ENCODE measurements at regions not wholly inside any gene's neighbourhood (a gene's known extent, or its start where the extent isn't known, plus 50 kb on each side); places are given as distances from the start of the nearest gene placed in this dataset.
"Not testable (repeated sequence)": the region's sequence is repeated elsewhere in the genome, so short reads cannot be mapped to it uniquely, and the experiment has no call there.

DNA sequence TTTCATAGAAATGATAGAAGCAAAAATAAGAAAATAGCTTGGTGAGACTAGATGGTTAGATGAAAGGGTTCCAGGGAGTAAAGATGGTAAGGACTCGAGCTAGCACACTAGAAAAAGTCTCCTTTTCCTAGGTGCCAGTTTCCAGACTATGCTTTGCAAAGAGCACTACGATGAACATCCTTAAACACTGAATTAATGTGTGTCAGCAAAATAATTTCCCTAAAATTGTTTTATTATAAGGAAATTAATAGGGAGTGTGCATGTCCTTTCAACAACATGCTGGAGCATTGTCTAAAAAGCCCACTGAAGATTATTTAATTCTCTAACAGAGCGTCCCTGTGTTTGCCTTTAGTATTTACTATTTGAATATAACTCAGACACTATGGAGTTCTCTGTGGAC lies 107.4 kb upstream of the NDUFV2 start:
- TF ChIP-seq POLR2A (IDR thresholded peaks at IDR 0.05; ENCODE audit: low read depth, low read length) (no peak), POU2F2 (IDR thresholded peaks at IDR 0.05; ENCODE audit: low read depth, low read length) (no peak), POLR2AphosphoS5 (IDR thresholded peaks at IDR 0.05; ENCODE audit: low read depth, low read length) (no peak), TAF1 (IDR thresholded peaks at IDR 0.05; ENCODE audit: low read depth, low read length) (no peak), PAX5 (IDR thresholded peaks at IDR 0.05; ENCODE audit: insufficient read depth, low read length, severe bottlenecking) (no peak), SPI1 (IDR thresholded peaks at IDR 0.05; ENCODE audit: low read depth, low read length) (no peak)
- no peak for FAIRE-seq
- no peak for DNase-seq (ENCODE audit: insufficient read length, low spot score)

DNA sequence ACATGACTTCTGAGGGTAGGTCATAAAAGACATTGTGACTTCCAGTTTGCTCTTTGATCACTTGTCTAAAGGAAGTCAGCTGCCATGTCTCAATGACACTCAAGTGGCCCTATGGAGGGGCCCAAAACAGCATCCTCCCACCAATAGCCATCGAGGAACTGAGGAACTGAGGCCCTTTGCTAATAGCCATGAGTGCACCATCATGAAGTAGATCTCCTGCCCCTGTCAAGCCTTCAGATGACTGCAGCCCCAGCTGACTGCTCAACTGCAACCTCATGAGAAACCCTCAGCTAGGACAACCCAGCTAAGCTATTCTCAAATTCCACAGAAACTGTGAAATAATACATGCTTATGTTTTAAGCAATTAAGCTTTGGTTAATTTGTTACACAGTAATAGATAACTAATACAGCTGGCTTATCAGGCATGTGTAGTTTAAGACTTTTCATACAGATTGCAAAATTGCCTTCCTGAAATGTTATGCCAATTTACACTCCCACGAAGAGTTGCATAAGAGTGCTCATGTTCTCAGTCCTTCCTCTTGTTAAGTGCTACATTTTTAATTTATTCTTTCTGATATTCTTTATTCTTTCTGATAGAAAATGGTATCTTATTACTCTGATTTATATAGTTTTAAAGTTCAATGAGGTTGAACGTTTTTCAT lies 105.6 kb upstream of the NDUFV2 start:
- no peak for TF ChIP-seq POLR2AphosphoS5 (IDR thresholded peaks at IDR 0.05; ENCODE audit: low read depth, low read length)
- no peak for FAIRE-seq
- DNase-seq (ENCODE audit: insufficient read length, low spot score), result no peak

DNA sequence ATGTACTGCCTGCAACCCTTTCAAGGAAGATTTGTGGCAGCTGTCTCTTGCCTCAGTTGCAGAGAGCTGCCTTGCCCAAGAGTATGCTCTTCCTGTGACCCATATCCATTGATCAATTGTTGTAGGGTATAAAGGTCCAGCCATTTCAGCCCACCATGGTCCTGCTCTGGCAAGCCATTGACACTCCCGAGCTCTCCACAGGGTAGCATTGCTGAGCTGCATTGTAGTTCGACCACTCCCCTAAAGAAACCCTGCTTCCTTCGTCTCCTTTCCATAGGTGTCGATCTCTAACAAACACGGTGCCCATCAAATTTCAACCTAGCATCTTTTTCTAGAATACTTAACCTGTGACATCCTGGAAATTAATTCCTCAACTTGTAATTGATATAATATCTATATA lies 104.9 kb upstream of the NDUFV2 start:
- FAIRE-seq, result no peak
- TF ChIP-seq POLR2AphosphoS5 (IDR thresholded peaks at IDR 0.05; ENCODE audit: low read depth, low read length) (no peak), POU2F2 (IDR thresholded peaks at IDR 0.05; ENCODE audit: low read depth, low read length) (no peak), SPI1 (IDR thresholded peaks at IDR 0.05; ENCODE audit: low read depth, low read length) (no peak), POLR2A (IDR thresholded peaks at IDR 0.05; ENCODE audit: low read depth, low read length) (no peak), TAF1 (IDR thresholded peaks at IDR 0.05; ENCODE audit: low read depth, low read length) (no peak), PAX5 (IDR thresholded peaks at IDR 0.05; ENCODE audit: insufficient read depth, low read length, severe bottlenecking) (no peak)
- no peak for DNase-seq (ENCODE audit: insufficient read length, low spot score)

DNA sequence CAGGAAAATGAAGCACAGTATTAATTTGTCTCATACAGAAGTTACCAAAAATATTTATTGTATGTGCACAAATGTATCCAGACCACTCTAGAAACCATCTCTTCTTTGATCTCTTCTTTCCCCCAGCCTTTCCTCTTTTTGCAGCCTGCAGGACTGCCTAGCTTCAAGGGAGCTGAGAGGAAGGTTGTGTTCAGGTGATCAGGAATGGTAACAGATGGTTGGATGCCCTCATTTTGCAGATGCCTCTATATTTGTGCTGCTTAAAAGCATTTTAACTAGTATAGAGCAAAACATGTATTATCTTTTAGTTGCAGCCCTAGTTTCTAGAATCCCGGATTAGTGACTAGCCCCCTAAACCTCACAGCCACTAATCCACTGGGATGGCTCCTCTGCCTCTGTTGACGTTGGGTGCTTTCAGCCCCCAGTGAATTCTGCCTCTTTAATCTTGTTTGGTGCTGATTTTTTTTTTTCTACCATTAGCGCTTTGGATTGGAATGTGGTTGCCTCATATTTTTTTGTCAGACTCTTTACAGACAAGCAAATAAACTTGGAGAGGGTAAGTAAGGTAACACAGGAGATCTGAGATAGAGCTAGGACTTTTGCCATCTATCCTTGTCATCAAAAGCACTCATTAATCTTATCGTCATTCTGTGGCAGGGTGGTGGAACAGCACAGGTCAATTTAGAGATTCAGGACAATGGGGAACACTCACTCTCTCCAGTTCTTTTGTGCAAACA lies 103.8 kb upstream of the NDUFV2 start:
- DNase-seq (ENCODE audit: insufficient read length, low spot score) (no peak), FAIRE-seq (no peak)

DNA sequence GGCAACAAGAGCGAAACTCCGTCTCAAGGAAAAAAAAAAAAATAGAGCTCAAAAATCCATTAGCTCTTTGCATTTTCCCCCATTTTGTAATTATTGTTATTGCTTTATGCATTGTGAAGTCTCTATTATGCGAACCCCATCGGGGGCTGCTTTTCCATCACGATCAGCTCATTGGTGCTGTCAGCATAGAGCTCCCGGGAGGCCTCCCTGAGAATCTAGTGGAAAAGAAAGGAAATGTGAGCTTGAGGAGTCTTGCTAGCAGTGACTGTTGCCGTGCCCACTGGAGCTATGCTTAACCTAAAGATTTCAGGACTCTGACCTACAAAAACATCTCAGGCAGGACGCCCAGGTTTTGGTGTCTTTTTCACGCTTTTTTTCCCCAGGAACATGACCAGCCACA lies 102.6 kb upstream of the NDUFV2 start:
- TF ChIP-seq TAF1 (IDR thresholded peaks at IDR 0.05; ENCODE audit: low read depth, low read length) (no peak), PAX5 (IDR thresholded peaks at IDR 0.05; ENCODE audit: insufficient read depth, low read length, severe bottlenecking) (no peak), POLR2AphosphoS5 (IDR thresholded peaks at IDR 0.05; ENCODE audit: low read depth, low read length) (no peak), SPI1 (IDR thresholded peaks at IDR 0.05; ENCODE audit: low read depth, low read length) (no peak), POLR2A (IDR thresholded peaks at IDR 0.05; ENCODE audit: low read depth, low read length) (no peak), POU2F2 (IDR thresholded peaks at IDR 0.05; ENCODE audit: low read depth, low read length) (no peak)
- FAIRE-seq (no peak), DNase-seq (ENCODE audit: insufficient read length, low spot score) (no peak)

More for the DNA sequence above, 103.8 kb upstream of the NDUFV2 start:
- TF ChIP-seq TAF1 (IDR thresholded peaks at IDR 0.05; ENCODE audit: low read depth, low read length), result no peak
- TF ChIP-seq PAX5 (IDR thresholded peaks at IDR 0.05; ENCODE audit: insufficient read depth, low read length, severe bottlenecking), result no peak
- no peak for TF ChIP-seq POLR2A (IDR thresholded peaks at IDR 0.05; ENCODE audit: low read depth, low read length)
- TF ChIP-seq POU2F2 (IDR thresholded peaks at IDR 0.05; ENCODE audit: low read depth, low read length), result no peak
- TF ChIP-seq POLR2AphosphoS5 (IDR thresholded peaks at IDR 0.05; ENCODE audit: low read depth, low read length), result no peak
- no peak for TF ChIP-seq SPI1 (IDR thresholded peaks at IDR 0.05; ENCODE audit: low read depth, low read length)

DNA sequence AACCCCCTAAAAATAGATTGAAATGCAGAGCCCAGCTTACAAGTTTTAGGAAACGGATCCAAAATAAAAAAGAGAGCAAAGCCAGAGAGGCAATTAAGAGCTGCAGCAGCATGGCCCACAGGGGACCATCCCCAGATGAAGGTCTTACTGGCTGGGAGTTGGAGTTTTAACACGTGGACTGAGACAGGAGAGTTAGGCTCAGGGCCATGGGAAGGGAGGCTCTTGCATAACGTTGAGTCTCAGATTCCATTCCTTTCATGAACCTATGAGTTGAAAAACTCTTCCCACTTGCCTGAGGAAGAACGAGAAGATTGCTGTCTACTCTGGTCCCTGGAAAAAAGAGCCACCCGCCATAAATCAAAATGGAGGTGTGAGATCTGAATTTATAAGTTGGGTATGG lies 101.8 kb upstream of the NDUFV2 start:
- FAIRE-seq, result no peak
- TF ChIP-seq POU2F2 (IDR thresholded peaks at IDR 0.05; ENCODE audit: low read depth, low read length) (no peak), TAF1 (IDR thresholded peaks at IDR 0.05; ENCODE audit: low read depth, low read length) (no peak)

DNA sequence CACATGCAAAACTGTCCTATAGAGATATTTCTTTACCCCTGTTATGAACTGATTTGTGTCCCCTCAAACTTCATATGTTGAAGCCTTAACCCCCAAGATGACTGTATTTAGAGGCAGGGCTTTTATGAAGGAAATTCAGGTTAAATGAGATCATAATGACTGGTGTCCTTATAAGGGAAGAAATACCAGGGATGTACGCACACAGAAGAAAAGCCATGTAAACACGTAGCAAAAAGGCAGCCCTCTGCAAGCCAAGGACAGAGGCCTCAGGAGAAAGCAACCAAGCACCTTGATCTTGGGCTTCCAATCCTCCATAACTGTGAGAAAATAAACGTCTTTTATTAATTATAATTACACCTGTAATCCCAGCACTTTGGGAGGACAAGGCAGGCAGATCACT lies 101.3 kb upstream of the NDUFV2 start:
- TF ChIP-seq POU2F2 (IDR thresholded peaks at IDR 0.05; ENCODE audit: low read depth, low read length) (no peak), POLR2A (IDR thresholded peaks at IDR 0.05; ENCODE audit: low read depth, low read length) (no peak), TAF1 (IDR thresholded peaks at IDR 0.05; ENCODE audit: low read depth, low read length) (no peak), SPI1 (IDR thresholded peaks at IDR 0.05; ENCODE audit: low read depth, low read length) (no peak), PAX5 (IDR thresholded peaks at IDR 0.05; ENCODE audit: insufficient read depth, low read length, severe bottlenecking) (no peak), POLR2AphosphoS5 (IDR thresholded peaks at IDR 0.05; ENCODE audit: low read depth, low read length) (no peak)
- no peak for DNase-seq (ENCODE audit: insufficient read length, low spot score)
- no peak for FAIRE-seq

More for the DNA sequence above, 101.8 kb upstream of the NDUFV2 start:
- DNase-seq (ENCODE audit: insufficient read length, low spot score), result no peak

DNA sequence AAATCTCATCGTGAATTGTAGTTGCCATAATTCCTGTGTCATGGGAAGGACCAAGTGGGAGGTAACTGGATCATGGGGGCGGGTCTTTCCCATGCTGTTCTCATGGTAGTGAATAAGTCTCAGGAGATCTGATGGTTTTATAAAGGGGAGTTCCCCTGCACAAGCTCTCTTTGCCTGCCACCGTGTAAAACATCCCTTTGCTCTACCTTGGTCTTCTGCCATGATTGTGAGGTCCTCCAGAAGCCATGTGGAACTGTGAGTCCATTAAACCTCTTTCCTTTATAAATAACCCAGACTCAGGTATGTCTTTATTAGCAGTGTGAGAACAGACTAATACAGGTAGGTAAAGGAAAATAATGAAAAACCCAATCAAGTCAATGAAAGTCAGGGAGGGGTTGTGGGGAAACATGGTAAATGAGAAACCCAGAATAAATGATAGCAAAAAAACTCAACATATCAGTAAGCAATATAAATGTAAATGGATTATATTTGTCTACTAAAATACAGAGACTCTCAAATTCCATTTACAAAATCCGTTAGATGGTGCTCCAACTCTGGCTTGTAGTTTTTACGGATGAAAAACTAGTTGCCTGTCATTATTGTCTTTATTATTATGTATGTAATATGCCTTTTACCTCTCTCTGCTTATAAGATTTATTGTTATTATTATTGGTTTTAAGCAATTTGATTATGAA lies 98.9 kb upstream of the NDUFV2 start:
- TF ChIP-seq POLR2AphosphoS5 (IDR thresholded peaks at IDR 0.05; ENCODE audit: low read depth, low read length) (no peak), PAX5 (IDR thresholded peaks at IDR 0.05; ENCODE audit: insufficient read depth, low read length, severe bottlenecking) (no peak), TAF1 (IDR thresholded peaks at IDR 0.05; ENCODE audit: low read depth, low read length) (no peak), POLR2A (IDR thresholded peaks at IDR 0.05; ENCODE audit: low read depth, low read length) (no peak), POU2F2 (IDR thresholded peaks at IDR 0.05; ENCODE audit: low read depth, low read length) (no peak), SPI1 (IDR thresholded peaks at IDR 0.05; ENCODE audit: low read depth, low read length) (no peak)

DNA sequence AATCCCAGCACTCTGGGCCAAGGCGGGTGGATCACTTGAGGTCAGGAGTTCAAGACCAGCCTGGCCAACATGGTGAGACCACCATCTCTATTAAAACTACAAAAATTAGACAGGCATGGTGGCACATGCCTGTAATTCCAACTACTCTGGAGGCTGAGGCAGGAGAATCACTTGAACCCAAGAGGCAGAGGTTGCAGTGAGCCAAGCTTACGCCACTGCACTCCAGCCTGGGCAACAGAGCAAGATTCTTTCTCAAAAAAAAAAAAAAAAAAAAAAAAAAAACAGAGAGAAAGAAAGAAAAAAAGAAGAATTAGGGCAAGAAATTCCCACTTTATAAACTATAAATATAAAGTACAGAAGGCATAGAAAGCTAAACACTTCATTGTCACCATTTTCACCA lies 98.2 kb upstream of the NDUFV2 start:
- FAIRE-seq; DNase-seq (ENCODE audit: insufficient read length, low spot score): not testable (repeated sequence)

More for the DNA sequence above, 98.9 kb upstream of the NDUFV2 start:
- DNase-seq (ENCODE audit: insufficient read length, low spot score) (no peak), FAIRE-seq (no peak)

DNA sequence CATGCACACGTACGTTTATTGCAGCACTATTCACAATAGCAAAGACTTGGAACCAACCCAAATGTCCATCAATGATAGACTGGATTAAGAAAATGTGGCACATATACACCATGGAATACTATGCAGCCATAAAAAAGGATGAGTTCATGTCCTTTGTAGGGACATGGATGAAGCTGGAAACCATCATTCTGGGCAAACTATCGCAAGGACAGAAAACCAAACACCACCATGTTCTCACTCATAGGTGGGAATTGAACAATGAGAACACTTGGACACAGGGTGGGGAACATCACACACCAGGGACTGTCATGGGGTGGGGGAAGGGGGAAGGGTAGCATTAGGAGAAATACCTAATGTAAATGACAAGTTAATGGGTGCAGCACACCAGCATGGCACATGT lies 94.8 kb upstream of the NDUFV2 start:
- FAIRE-seq, result not testable (repeated sequence)

More for the DNA sequence above, 94.8 kb upstream of the NDUFV2 start:
- not testable (repeated sequence) for DNase-seq (ENCODE audit: insufficient read length, low spot score)
